Right ventricle myocardium superior (tissue), 1 donor: ENCODE measurements at regions not wholly inside any gene's neighbourhood (a gene's known extent, or its start where the extent isn't known, plus 50 kb on each side); places are given as distances from the start of the nearest gene placed in this dataset.

ENCODE experiments used
- ATAC-seq: fragments of 200-7000 bp; cut with Tn5 transposase; one replicate; pipeline ENCODE4 v1.9.1; 2020; ENCODE audit warnings: mild to moderate bottlenecking; ENCODE audit not compliant: poor library complexity
- DNase-seq: peaks from one replicate; pipeline ENCODE4 v3.0.0-alpha.2; 2020
- intact Hi-C: fragments of 100-400 bp; cut with DNase I; formaldehyde crosslinking; loops from one replicate; pipeline ENCODE4 v1.11.2; 2022
- donor health status: DM: no; HTN: yes; CAD: no; lungs with severe emphysema.

- ATAC-seq, result no peak
- DNase-seq, result no peak
- intact Hi-C loops, result no loop called here
Observed at GRCh38 chr6:156169371-156169770, 607.8 kb upstream of the ARID1B start.

GRCh38 chr6:156167625-156168071 lies 609.5 kb upstream of the ARID1B start:
- ATAC-seq, result peak; percentile 57
- intact Hi-C loops, result no loop called here
- DNase-seq, result peak; percentile 51

- ATAC-seq (peak; percentile 60), DNase-seq (no peak)
- intact Hi-C loops, result no loop called here
Observed at GRCh38 chr6:156167016-156167624, 610.1 kb upstream of the ARID1B start.

- ATAC-seq, result no peak
- intact Hi-C loops, result no loop called here
- DNase-seq, result no peak
Observed at GRCh38 chr6:156166093-156166492, 611.1 kb upstream of the ARID1B start.

DNA sequence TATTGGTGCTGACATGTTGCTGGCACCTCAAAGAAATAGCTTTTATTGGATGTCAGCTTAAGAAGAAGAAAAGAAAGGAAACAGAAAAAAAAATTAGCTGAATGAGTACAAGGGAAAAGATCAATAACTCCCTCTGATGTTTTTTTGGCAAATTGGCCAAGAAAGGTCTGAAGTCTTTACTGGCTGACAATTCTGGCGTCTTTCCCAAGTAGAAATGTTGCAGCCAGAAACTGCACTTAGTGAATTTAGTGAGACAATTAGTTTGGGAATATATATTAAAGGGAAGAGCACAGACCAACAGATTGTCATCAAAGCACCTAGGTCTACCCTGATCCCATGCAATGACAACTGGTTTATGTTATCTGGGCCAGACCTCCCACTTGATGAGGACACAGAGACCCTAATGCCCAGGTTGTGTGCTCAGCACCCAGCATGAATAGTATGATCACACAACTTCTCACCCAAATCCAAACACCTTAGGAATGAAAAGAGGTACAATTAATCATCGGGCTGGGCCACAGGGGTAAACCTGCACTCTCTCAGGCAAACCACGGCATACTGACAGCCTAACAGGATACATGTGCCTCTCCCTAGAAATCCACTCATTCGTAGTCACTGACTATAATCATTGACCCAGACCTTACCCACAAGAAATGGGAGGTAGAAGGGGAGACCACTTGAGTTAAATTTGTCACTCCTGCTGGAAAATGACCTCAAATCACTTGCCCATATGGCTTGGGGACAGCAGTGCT lies 612.3 kb upstream of the ARID1B start:
- intact Hi-C loops, result no loop called here
- DNase-seq (no peak), ATAC-seq (no peak)

GRCh38 chr6:156163311-156163710 lies 613.9 kb upstream of the ARID1B start:
- no peak for ATAC-seq
- intact Hi-C loops, result no loop called here
- no peak for DNase-seq

DNA sequence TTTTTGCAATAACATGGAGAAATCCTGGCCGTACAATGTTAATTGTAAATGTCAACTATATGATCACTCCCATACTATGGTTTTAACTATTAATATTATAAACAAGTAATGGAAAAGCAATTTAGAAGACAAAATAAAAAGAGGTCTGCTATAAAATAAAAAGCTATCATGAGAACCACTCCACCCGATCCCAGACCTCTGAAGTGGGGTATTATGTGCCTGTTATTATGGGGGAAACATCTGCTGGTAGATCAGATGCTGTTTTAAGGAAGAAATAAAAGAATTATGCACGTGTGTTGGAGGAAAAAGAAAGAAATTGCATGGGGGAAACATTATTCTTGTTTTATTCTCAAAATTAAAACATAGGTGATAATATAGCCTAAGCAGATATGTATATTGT lies 615.7 kb upstream of the ARID1B start:
- no peak for ATAC-seq
- intact Hi-C loops, result no loop called here

GRCh38 chr6:156160795-156161165 lies 616.4 kb upstream of the ARID1B start:
- intact Hi-C loops, result no loop called here
- ATAC-seq, result no peak
- no peak for DNase-seq

More for the DNA sequence above, 615.7 kb upstream of the ARID1B start:
- no peak for DNase-seq

GRCh38 chr6:156160007-156160794 lies 617.0 kb upstream of the ARID1B start:
- DNase-seq (no peak), ATAC-seq (no peak)
- intact Hi-C loops, result no loop called here

DNA sequence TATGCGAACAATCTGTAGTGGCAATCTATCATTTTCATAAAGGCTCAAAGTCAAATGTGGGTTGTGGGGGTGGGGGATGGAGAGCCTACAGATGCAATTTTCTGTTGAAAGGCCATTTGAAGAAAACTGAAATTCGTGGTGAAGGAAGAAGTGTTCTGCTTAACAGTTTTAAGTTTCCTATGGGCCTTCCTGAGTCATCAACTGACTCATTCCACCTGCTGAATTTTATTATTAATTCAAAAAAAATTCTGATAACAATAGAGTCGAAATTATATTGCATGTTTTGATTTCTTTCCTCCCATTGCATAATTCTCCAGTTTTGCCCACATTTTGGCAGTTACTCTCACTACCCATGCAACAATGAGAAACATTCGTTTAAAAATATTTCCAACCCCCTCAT lies 622.3 kb upstream of the ARID1B start:
- DNase-seq (no peak), ATAC-seq (no peak)
- intact Hi-C loops, result no loop called here

DNA sequence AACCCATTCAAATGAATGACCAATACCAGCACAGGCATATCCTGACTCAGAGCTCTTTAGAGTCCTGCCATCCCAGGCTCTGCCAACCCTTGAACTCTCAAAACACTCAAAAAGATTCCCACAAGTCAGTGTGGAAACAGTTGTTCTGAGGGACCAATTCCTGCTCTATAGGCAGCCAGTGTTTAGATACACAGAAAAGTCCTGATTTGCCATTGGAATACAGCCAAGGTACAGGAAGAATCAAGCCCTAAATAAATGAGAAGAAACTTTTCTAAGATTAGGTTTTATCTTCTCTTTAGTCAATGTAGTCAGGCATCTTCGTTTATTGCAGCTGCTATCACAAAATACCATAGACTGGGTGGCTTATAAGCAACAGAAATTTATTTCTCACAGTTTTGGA lies 626.8 kb upstream of the ARID1B start:
- no peak for ATAC-seq
- intact Hi-C loops, result no loop called here
- no peak for DNase-seq

DNA sequence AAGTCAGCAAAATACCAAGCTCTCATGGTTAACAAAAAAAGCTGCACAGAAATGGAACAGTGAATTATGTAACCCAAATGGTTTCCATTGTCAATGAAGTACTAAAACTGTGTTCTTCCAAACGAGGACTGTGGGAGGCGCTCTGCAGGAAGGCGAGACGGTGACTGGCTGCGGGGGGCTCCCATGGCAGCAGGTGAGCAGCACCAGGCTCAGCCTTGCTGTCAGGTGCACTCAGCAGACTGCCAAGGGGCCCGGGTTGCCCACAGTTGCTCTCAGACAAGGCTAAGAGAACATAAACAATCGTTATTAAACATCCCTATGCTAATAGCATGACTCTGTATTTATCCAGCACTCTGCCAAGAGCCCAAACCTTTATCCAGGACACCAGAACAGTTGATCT lies 630.3 kb upstream of the ARID1B start:
- intact Hi-C loops, result no loop called here
- DNase-seq (no peak), ATAC-seq (no peak)

- intact Hi-C loops, result no loop called here
- DNase-seq (no peak), ATAC-seq (peak; percentile 79)
Observed at GRCh38 chr6:156131221-156131903, 645.8 kb upstream of the ARID1B start.

DNA sequence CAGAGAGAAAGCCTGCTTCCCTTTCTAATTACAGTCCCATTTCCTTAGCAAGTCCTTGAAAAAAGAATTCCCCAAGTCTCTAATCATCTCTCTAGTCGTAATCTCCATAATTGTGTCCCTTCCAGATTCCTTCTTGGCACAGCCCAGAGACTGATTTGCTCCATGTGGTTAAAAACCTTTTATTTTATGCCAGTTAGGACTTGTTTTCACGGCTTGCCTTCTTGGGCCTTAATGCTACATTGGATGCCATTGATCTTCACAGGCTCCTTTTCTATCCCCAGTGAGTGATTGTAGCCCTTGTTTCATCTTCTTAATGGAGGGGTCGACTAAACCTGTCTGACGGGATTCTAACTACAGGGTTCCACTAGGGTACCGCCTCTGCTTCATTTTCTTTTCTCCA lies 650.6 kb upstream of the ARID1B start:
- intact Hi-C loops, result no loop called here
- DNase-seq, result no peak

GRCh38 chr6:156125844-156126243 lies 651.3 kb upstream of the ARID1B start:
- ATAC-seq (no peak), DNase-seq (no peak)
- intact Hi-C loops, result no loop called here

More for the DNA sequence above, 650.6 kb upstream of the ARID1B start:
- ATAC-seq, result no peak

- DNase-seq (no peak), ATAC-seq (no peak)
- intact Hi-C loops, result no loop called here
Observed at GRCh38 chr6:156123731-156124130, 653.4 kb upstream of the ARID1B start.

DNA sequence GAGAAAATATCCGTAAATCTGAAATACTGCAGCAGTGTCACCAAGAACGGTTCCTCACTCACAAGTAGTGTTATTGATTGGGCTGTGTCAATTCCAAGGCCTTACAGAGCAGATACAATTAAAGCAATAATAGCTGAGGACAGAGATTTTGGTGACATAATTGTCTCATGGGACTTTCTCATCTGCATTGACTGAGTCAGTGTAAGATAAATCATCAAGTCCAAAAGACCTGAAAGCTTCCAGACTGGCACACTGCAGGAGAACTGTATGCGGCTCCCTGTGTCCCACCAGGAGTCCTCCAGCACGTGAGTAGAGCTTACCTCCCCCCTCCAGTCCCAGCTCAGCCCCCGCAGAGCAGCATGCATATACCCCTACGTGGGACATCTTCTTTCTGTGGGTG lies 655.2 kb upstream of the ARID1B start:
- no peak for DNase-seq
- intact Hi-C loops, result no loop called here
- ATAC-seq, result no peak

DNA sequence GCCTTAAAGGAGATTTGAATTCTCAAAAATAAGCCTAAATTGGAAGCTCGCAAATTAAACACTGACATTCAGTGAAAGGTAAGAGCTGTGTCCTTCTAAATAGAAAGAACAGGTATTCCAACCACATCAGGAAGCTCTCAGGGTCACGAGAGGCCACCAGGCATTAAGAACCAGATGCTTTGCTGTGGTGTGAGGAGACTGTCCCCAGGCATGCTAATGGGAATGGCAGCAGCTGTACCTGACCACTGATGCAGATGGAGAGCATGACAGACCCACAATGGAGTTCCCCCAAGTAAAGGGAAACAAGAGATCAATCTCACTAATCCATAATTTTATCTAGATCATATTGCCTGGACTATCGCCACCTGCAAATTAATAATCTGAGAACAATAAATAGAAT lies 658.9 kb upstream of the NOX3 start:
- no peak for DNase-seq
- ATAC-seq, result no peak
- intact Hi-C loops, result no loop called here

GRCh38 chr6:156113631-156114030 lies 658.0 kb upstream of the NOX3 start:
- intact Hi-C loops, result no loop called here
- no peak for DNase-seq
- no peak for ATAC-seq
